H1 (cell line): ENCODE measurements at regions not wholly inside any gene's neighbourhood (a gene's known extent, or its start where the extent isn't known, plus 50 kb on each side); places are given as distances from the start of the nearest gene placed in this dataset.

Experiments
- EP300 ChIP-seq, 2 experiments: IDR thresholded peaks; 1 replicate in 1 of 2; 2 replicates in 1 of 2; pipeline ENCODE4 v1.6.1; 2011 to 2012; ENCODE audit warnings: low read depth in 2 of 2, low read length in 2 of 2, mild to moderate bottlenecking in 2 of 2, borderline replicate concordance in 1 of 2, inconsistent platforms in 1 of 2, moderate library complexity in 1 of 2
- EZH2 ChIP-seq: fragments of 200-600 bp; sonication (generic); IDR thresholded peaks from 2 replicates; pipeline ENCODE4 v1.7.1; 2012; ENCODE audit warnings: low read depth, mild to moderate bottlenecking, moderate library complexity, low read length, inconsistent platforms; ENCODE audit not compliant: severe bottlenecking
- POLR2A ChIP-seq, 2 experiments: IDR thresholded peaks; 1 replicate in 1 of 2; 2 replicates in 1 of 2; pipeline ENCODE4 v1.6.1; 2011; ENCODE audit warnings: low read depth in 2 of 2, low read length in 2 of 2, mild to moderate bottlenecking in 2 of 2; ENCODE audit errors: control extremely low read depth in 1 of 2
- POLR2AphosphoS5 ChIP-seq: IDR thresholded peaks from 2 replicates; pipeline ENCODE4 v1.6.1; 2011; ENCODE audit warnings: low read depth, low read length
- RFX5 ChIP-seq: IDR thresholded peaks from 2 replicates; pipeline ENCODE4 v1.6.1; 2011; ENCODE audit warnings: low read depth, low read length, improper control_type of control experiment, borderline replicate concordance
- TF ChIP-seq, protein P1 (sequence below), 3 experiments: IDR thresholded peaks; 1 replicate in 2 of 3; 2 replicates in 1 of 3; pipeline versions ENCODE4 v1.5.1 to v1.6.1; 2011; ENCODE audit warnings: low read length in 3 of 3, mild to moderate bottlenecking in 3 of 3, inconsistent platforms in 2 of 3, low read depth in 1 of 3, moderate library complexity in 1 of 3; ENCODE audit not compliant: insufficient read depth in 1 of 3; ENCODE audit errors: control extremely low read depth in 1 of 3

DNA sequence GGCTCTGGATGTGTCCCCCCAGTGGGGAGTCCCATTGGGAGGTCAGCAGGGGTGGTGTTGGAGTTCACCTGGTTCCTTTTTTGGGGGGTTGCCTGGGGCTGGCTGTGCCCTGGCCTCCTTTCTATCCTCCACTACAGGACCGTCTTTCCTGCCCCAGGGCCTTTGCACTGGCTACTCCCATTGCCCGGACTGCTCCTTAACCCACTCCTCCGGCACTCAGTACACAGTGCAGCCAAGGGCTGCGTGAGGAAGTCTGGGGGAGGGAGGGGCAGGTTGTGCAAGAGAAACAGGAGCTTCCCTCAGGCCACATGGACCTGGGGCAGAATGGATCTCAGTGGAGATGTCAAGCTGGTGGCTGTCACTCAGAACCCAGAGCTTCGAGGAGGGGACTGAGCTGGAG is 429.3 kb upstream of the SULF2 start:
- TF ChIP-seq, protein P1, sequence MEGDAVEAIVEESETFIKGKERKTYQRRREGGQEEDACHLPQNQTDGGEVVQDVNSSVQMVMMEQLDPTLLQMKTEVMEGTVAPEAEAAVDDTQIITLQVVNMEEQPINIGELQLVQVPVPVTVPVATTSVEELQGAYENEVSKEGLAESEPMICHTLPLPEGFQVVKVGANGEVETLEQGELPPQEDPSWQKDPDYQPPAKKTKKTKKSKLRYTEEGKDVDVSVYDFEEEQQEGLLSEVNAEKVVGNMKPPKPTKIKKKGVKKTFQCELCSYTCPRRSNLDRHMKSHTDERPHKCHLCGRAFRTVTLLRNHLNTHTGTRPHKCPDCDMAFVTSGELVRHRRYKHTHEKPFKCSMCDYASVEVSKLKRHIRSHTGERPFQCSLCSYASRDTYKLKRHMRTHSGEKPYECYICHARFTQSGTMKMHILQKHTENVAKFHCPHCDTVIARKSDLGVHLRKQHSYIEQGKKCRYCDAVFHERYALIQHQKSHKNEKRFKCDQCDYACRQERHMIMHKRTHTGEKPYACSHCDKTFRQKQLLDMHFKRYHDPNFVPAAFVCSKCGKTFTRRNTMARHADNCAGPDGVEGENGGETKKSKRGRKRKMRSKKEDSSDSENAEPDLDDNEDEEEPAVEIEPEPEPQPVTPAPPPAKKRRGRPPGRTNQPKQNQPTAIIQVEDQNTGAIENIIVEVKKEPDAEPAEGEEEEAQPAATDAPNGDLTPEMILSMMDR (IDR thresholded peaks at IDR 0.05; ENCODE audit: control extremely low read depth in 1 of 3, insufficient read depth in 1 of 3, low read depth in 1 of 3, low read length in 3 of 3) = no peak
- no peak for TF ChIP-seq RFX5
- no peak for TF ChIP-seq EZH2
- TF ChIP-seq POLR2AphosphoS5 = no peak
- TF ChIP-seq EP300 (IDR thresholded peaks at IDR 0.05; ENCODE audit: borderline replicate concordance in 1 of 2, low read depth in 2 of 2, low read length in 2 of 2) = no peak
- no peak for TF ChIP-seq POLR2A (IDR thresholded peaks at IDR 0.05; ENCODE audit: control extremely low read depth in 1 of 2, low read depth in 2 of 2, low read length in 2 of 2)
